HG03095 (cell line): ENCODE measurements at regions not wholly inside any gene's neighbourhood (a gene's known extent, or its start where the extent isn't known, plus 50 kb on each side); places are given as distances from the start of the nearest gene placed in this dataset.

ENCODE experiments used
- ATAC-seq: cut with Tn5 transposase; IDR thresholded peaks from one replicate; pipeline ENCODE4 v1.9.1; 2021; ENCODE audit warnings: moderate library complexity; ENCODE audit not compliant: unreplicated experiment

DNA sequence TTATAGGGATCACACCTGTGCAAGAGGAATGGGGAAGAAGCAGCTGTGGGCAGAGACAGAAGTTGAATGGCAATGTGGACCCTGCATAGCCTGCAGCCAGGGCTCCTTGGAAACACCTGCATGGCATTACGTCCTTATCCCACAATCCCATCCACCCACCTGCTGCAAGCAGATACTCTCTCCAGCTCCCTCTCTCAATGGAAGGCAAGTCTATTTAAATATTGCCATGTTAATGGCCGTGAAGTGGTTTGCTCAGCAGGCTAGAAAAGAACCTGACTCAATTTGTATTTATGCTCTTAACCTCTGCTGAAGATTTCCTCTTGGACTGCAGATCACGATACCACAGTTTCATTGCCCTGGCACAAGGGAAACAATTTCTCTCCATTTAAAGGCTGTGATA lies 417.0 kb downstream of the TYW1 start:
- ATAC-seq: no peak

DNA sequence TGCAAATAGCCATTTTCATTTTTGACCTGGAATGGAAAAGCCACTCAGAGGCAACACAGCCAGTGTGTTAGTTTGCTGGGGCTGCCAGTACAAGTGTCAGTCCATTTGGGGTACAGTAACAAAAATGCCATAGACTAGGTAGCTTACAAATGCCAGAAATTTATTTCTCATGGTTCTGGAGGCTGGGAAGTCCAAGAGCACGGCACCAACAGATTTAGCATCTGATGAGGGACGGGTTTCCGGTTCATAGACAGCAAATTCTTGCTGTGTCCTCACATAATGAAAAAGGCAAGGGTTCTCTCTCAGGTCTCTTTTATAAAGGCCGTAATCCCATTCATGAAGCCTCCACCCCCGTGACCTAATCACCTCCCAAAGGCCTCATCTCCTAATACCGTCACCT lies 418.2 kb downstream of the TYW1 start:
- ATAC-seq: no peak

DNA sequence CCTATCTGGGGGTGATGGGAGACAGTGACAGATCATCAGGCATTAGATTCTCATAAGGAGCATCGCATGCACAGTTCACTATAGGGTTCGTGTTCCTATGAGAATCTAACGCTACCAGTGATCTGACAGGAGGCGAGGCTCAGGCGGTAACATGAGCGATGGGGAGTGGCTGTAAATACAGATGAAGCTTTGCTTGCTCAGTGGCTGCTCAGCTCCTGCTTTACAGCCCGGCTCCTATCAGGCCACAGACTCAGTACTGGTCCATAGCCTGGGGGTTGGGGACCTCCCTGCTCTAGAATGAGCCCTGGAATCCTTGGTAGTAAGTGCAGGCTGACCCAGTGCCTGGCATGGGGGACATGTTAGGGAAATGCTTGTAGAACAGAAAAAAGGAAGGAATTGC lies 426.0 kb downstream of the TYW1 start:
- no peak for ATAC-seq

DNA sequence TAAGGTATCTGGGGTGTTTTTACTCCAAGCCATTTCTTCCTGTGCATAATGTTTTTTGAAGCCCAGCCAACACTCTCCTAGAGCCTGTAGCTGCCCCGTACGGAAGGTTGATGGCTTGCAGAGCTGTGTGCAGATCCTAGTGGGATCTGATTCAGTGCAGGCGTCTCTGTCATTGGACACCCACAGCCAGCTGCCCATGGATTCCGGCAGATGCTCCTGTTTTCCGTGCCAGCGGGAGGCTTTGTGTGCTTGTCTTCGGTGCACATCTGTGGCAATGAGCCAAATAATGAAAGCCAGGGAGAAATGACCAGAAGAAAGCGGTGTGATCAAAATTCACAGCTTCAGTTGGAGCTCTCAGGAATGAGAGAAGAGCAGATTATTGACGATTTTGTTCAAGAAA lies 426.4 kb downstream of the TYW1 start:
- no peak for ATAC-seq

GRCh38 chr7:67426654-67427053 lies 430.0 kb downstream of the TYW1 start:
- no peak for ATAC-seq

GRCh38 chr7:67429735-67430134 lies 433.1 kb downstream of the TYW1 start:
- ATAC-seq: no peak

GRCh38 chr7:67432536-67433234 lies 436.1 kb downstream of the TYW1 start:
- no peak for ATAC-seq

- no peak for ATAC-seq
Measured at GRCh38 chr7:67435894-67436535, 439.4 kb downstream of the TYW1 start.

GRCh38 chr7:67438198-67438882 lies 441.7 kb downstream of the TYW1 start:
- no peak for ATAC-seq

DNA sequence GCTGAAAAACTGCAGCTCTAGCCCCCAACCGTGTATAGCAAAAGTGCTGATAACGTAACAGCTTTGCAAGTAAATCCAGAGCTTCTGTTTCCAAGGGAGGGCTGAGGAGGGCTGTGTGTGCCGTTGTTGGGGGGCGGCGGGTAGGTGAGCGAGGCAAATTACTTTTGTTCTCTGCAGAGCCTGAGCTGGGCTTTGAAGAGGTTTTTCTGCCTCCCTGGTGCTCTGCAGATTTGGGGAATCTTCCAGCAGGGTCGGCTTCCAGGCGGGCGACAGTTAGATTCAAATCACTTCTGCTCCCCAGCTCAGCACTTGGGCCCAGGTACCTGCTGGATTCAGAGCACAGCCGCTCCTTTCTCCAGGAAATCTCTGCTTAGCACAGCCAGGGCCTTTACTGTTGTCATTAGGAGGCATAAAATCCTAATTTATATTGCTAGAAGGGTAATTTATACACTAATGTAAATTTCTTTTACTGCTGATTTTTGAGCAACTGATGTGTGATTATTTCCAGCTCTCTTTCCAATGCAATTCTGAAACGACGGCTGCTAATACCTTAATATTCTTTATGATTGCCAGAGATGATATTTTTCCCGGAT lies 442.4 kb downstream of the TYW1 start:
- ATAC-seq: no peak

- no peak for ATAC-seq
Measured at GRCh38 chr7:67440321-67440720, 443.7 kb downstream of the TYW1 start.

- ATAC-seq: no peak
Measured at GRCh38 chr7:67445728-67446127, 449.1 kb downstream of the TYW1 start.

DNA sequence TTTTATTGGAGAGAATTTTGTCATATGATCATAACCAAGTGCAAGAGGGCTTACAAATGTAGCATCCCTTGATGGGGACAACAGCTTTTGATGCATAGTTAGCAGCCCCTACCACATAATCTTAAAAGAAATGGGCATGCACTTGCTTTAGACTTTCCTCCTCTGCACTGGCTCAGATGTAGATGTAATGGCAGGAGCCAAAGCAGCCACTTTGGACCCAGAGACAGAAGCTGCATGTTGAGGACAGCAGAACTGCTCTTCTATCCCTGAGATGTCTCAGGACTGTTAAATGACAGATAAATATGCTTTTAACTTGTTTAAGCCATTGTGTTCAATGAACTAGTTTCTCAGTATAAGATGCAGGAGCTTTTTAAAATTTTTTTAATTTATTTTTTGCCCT lies 450.7 kb downstream of the TYW1 start:
- no peak for ATAC-seq

DNA sequence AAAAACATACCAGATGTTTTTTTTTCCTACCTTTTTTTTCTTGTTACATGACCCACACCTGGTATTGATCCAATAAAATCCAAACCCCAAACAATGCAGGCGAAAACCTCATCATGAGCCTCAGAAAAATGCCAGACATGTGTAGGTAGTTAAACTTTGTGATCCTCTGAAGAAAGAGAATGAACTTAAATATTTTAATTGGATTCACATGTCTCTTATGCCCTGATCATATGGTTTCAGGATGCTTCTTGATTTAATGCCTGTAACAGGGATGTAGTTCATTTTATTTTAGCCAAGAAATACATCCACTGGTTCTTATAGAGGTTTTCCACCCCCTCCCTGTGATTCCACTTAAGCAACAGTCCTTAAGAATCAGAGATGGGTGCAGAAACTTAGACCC lies 451.6 kb downstream of the TYW1 start:
- ATAC-seq: no peak

DNA sequence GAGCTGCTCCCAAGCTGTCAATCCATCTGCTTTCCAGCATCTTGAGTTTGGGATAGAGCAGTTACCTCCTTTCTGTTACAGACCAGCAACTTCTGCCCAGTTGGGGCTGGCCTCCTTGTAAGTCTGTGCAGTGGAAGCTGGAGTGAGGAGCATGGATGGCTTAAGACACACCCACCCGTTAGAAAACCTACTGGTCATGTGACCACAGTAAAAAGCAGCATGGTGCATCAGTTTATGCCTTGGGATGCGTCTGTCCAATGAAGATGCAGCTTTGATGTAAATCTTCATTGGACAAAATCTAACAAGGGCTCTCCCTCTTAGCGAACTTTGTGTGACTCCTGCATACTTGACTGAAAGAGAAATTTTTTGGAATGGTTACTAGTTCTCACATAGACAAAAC lies 453.5 kb downstream of the TYW1 start:
- ATAC-seq: no peak

DNA sequence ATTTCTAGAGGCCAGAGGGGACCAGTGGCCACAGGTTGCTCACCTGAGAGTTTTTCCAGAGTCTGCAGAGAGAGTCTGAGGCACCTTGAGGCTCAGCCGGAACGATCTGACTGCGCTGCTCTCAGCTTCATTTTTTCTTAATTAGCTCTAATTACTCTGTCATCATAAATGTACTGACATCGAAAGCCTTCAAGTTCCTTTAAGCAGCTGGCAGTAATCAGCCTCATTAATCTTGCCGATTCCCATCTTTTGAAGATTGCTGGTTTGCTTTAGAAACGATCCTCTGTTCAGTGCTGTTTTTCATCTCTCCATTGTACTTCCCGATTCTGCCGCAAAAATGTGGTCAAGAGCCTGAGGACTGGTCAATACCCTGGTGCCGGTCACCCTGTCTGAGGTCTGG lies 454.7 kb downstream of the TYW1 start:
- no peak for ATAC-seq

DNA sequence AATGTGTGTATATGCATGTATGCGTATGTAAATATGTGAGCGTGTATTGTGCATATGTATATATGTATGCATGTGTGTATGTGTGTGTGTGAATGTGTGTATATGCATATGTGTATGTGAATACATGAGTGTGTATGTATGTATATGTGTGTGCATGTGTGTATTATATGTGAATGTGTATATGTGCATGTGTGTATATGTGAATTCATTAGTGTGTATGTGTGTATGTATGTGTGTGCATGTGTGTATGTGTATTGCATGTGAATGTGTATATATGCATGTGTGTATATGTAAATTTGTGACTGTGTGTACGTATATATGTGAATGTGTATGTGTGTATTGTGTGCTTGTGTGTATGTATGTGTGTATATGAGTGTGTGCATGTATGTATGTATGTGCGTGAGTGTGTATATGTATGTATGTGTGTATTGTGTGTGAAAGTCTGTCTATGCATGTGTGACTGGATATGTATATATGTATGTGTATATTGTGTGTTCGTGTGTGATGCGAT lies 455.9 kb downstream of the TYW1 start:
- ATAC-seq: no peak

DNA sequence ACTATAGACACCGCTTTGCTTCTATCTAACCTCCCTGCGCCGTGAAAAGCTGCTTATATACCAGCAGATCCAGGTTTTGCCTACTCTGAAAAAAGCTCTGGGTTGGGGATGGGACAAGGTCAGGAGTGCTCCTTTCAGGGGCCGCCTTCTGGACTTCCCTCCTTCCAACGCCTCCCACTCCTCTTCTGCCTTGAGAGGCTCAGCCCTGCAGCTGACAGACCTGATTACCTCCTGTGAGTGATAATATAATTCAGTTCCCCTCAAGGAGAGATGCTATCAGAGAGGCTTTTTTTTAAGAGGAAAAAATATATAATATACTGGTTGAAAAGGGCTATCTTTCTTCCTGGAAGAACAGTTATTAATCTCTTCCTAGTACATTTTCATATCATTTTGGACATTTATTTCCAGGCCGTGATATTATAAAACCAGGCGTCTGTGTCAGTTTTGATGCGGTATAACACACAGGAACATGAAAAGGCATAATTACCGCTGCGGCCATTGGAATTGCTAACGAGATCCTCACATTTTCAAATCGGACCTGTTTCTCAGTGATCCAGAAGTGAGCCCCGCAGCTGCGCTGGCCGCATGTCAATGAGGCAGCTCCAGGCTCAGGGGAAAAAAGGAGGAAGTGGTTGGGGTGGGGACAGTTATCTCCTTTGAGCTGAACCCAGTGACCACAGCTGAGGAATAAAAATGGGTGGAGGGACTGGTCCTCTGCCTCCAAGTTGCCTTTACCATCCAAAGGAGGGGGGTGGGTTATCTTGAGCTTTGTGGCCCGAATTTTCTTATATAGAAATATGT lies 457.1 kb downstream of the TYW1 start:
- no peak for ATAC-seq

DNA sequence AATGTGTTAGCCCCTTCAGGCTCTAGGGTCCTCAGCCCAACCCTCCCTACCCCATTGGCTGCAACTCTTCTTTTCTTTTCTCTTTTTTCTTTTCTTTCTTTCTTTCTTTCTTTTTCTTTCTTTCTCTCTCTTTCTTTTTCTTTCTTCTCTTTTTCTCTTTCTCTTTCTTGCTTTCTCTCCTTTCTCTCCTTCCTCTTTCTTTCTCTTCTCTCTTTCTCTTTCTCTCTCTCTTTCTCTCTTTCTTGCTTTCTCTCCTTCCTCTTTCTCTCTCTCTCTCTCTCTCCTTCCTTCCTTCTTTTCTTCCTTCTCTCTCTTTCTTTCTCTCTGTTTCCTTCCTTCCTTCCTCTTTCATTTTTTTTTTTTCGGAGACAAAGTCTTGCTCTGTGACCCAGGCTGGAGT lies 458.9 kb downstream of the TYW1 start:
- ATAC-seq: no peak

- ATAC-seq: no peak
Measured at GRCh38 chr7:67462781-67463191, 466.2 kb downstream of the TYW1 start.

GRCh38 chr7:67463316-67463715 lies 466.7 kb downstream of the TYW1 start:
- ATAC-seq: no peak
